GM19035 (cell line): ENCODE measurements at regions not wholly inside any gene's neighbourhood (a gene's known extent, or its start where the extent isn't known, plus 50 kb on each side); places are given as distances from the start of the nearest gene placed in this dataset.

Experiments
- ATAC-seq: cut with Tn5 transposase; IDR thresholded peaks from one replicate; pipeline ENCODE4 v1.9.1; 2021; ENCODE audit not compliant: unreplicated experiment

GRCh38 chr4:20625426-20625825 is 74.8 kb upstream of the PACRGL start:
- ATAC-seq, result no peak

- ATAC-seq, result no peak
Measured at GRCh38 chr4:20626326-20627005, 73.8 kb upstream of the PACRGL start.

GRCh38 chr4:20627866-20628265 is 72.4 kb upstream of the PACRGL start:
- no peak for ATAC-seq

- ATAC-seq, result no peak
Measured at GRCh38 chr4:20629186-20630106, 70.8 kb upstream of the PACRGL start.

GRCh38 chr4:20638825-20639224 is 61.4 kb upstream of the PACRGL start:
- ATAC-seq, result no peak

- ATAC-seq, result no peak
Measured at GRCh38 chr4:20639346-20639745, 60.9 kb upstream of the PACRGL start.

DNA sequence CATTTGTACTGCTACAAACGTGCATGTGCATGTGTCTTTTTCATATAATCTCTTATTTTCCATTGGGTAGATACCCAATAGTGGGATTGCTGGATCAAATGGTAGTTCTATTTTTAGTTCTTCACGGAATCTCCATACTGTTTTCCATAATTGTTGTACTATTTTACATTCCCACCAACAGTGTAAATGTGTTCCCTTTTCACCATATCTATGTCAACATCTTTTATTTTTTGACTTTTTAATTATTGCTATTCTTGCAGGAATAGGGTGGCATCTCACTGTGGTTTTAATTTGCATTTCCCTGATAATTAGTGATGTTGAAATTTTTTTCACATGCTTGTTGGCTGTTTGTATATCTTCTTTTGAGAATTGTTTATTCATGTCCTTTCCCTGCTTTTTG is 59.3 kb upstream of the PACRGL start:
- no peak for ATAC-seq

GRCh38 chr4:20641976-20642375 is 58.3 kb upstream of the PACRGL start:
- ATAC-seq, result no peak

DNA sequence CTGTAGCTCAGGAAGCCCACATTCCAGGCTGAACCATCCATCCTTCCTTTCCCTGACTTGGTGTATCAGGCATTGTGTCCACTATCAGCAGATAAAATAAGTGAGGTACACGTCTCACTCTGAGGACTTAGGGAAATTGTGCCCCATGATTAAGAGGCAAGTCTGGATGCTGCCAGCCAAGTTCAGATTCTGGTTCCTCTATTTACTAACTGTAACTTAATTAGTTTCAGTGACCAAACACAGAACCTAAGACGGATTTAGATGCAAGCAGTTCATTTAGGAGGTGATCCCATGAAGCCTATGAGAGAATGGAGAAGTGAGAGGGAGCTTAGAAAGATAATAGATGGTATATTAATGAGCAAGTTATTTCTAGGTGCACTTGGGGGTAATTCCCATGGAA is 56.6 kb upstream of the PACRGL start:
- ATAC-seq, result no peak

DNA sequence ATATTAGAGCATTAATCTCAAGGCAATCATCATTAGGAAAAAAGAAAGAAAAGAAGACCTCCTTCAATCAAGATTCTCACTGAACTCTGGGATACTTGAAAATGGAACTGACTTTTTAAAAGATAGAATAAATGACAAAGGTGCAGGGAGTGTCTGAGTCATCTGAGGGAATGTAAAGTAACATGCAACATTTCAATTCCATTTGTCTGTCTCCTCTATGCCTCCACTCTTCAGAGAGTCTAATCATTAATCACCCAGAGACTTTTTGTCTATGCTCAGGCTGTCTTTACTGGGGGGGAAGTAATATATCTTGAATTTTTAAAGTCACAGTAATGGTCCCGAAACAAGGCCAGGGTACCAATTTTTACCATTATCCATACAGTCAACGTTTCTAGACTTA is 55.0 kb upstream of the PACRGL start:
- no peak for ATAC-seq

DNA sequence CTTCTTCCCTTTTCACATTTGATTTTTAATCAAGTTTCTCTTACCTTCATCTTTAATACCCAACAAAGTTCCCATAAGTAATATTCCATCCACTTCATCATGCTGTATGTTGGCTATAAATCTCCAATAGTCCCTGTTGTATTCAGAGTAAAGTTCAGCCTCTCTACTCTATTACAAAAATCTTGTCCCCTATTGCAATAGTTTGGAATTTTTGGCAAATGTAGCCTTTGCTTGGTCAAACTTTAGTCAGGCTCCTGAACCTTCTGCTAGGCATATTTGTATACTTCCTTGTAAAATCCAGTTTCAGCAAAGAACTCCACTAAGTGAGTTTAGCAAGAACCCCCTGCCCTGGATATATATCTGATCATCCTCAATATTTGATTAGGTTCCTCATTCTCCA is 54.0 kb upstream of the PACRGL start:
- ATAC-seq, result no peak
